NCI-H460 (cell line): ENCODE measurements at regions not wholly inside any gene's neighbourhood (a gene's known extent, or its start where the extent isn't known, plus 50 kb on each side); places are given as distances from the start of the nearest gene placed in this dataset.
"Not testable (repeated sequence)": the region's sequence is repeated elsewhere in the genome, so short reads cannot be mapped to it uniquely, and the experiment has no call there.

Experiments used
- DNase-seq: peaks from one replicate; pipeline ENCODE4 v3.0.0-alpha.2; 2016; ENCODE audit warnings: low read depth; ENCODE audit errors: extremely low read depth

GRCh38 chr6:141406761-141407160, 726.0 kb upstream of the GJE1 start:
- no peak for DNase-seq

- no peak for DNase-seq
These were observed 728.9 kb upstream of the GJE1 start for GRCh38 chr6:141403827-141404226.

- DNase-seq = no peak
These were observed 729.6 kb upstream of the GJE1 start for GRCh38 chr6:141403103-141403502.

- DNase-seq = no peak
These were observed 730.2 kb upstream of the GJE1 start for GRCh38 chr6:141402489-141402888.

GRCh38 chr6:141401851-141402250, 730.9 kb upstream of the GJE1 start:
- no peak for DNase-seq

- DNase-seq = no peak
These were observed 731.6 kb upstream of the GJE1 start for GRCh38 chr6:141401168-141401567.

- no peak for DNase-seq
These were observed 733.8 kb upstream of the GJE1 start for GRCh38 chr6:141398949-141399348.

- DNase-seq = no peak
These were observed 737.2 kb upstream of the GJE1 start for GRCh38 chr6:141395443-141396008.

GRCh38 chr6:141394565-141395051, 738.1 kb upstream of the GJE1 start:
- no peak for DNase-seq

GRCh38 chr6:141394125-141394536, 738.6 kb upstream of the GJE1 start:
- no peak for DNase-seq

GRCh38 chr6:141393405-141394124, 739.2 kb upstream of the GJE1 start:
- DNase-seq = no peak

- DNase-seq = not testable (repeated sequence)
These were observed 741.6 kb upstream of the GJE1 start for GRCh38 chr6:141391135-141391534.

GRCh38 chr6:141388666-141389065, 744.1 kb upstream of the GJE1 start:
- DNase-seq = no peak

GRCh38 chr6:141370438-141370837, 762.3 kb upstream of the GJE1 start:
- no peak for DNase-seq

GRCh38 chr6:141366796-141367195, 765.9 kb upstream of the GJE1 start:
- DNase-seq = not testable (repeated sequence)

- no peak for DNase-seq
These were observed 768.0 kb upstream of the GJE1 start for GRCh38 chr6:141364694-141365093.

- no peak for DNase-seq
These were observed 768.5 kb upstream of the GJE1 start for GRCh38 chr6:141364232-141364631.

GRCh38 chr6:141361559-141361958, 771.2 kb upstream of the GJE1 start:
- no peak for DNase-seq

- no peak for DNase-seq
These were observed 772.8 kb upstream of the GJE1 start for GRCh38 chr6:141359953-141360352.

GRCh38 chr6:141354191-141354955, 778.4 kb upstream of the GJE1 start:
- no peak for DNase-seq

- DNase-seq = no peak
These were observed 781.0 kb upstream of the GJE1 start for GRCh38 chr6:141351721-141352120.

- no peak for DNase-seq
These were observed 783.0 kb upstream of the GJE1 start for GRCh38 chr6:141349710-141350109.
